Cardiac septum (tissue), 1 donor: ENCODE measurements at regions not wholly inside any gene's neighbourhood (a gene's known extent, or its start where the extent isn't known, plus 50 kb on each side); places are given as distances from the start of the nearest gene placed in this dataset.

Experiments
- DNase-seq: peaks from one replicate; pipeline ENCODE4 v3.0.0-alpha.2; 2020; ENCODE audit warnings: low spot score
- intact Hi-C: fragments of 100-400 bp; cut with DNase I; formaldehyde crosslinking; loops from one replicate; pipeline ENCODE4 v1.14.0; 2022
- donor health status: DM: no; HTN: no; CAD: no.

GRCh38 chr9:28342815-28343338 is 769.6 kb upstream of the C9orf72 start:
- intact Hi-C loops, result no loop called here
- DNase-seq, result no peak

- intact Hi-C loops, result no loop called here
- no peak for DNase-seq
Observed at GRCh38 chr9:28363151-28363562, 789.9 kb upstream of the C9orf72 start.

- DNase-seq, result no peak
- intact Hi-C loops, result no loop called here
Observed at GRCh38 chr9:28365020-28365640, 791.8 kb upstream of the C9orf72 start.

GRCh38 chr9:28365728-28366127 is 792.4 kb upstream of the C9orf72 start:
- intact Hi-C loops, result no loop called here
- DNase-seq, result no peak

GRCh38 chr9:28378231-28378630 is 805.0 kb upstream of the C9orf72 start:
- no peak for DNase-seq
- intact Hi-C loops, result no loop called here

- no peak for DNase-seq
- intact Hi-C loops, result no loop called here
Observed at GRCh38 chr9:28379082-28379481, 805.8 kb upstream of the C9orf72 start.

GRCh38 chr9:28389411-28389810 is 816.1 kb upstream of the C9orf72 start:
- DNase-seq, result no peak
- intact Hi-C loops, result no loop called here

- DNase-seq, result no peak
- intact Hi-C loops, result no loop called here
Observed at GRCh38 chr9:28394774-28395173, 821.5 kb upstream of the C9orf72 start.

GRCh38 chr9:28396058-28396457 is 822.8 kb upstream of the C9orf72 start:
- no peak for DNase-seq
- intact Hi-C loops, result no loop called here

- intact Hi-C loops, result no loop called here
- DNase-seq, result no peak
Observed at GRCh38 chr9:28407351-28407750, 834.1 kb upstream of the C9orf72 start.

- intact Hi-C loops, result no loop called here
- DNase-seq, result no peak
Observed at GRCh38 chr9:28409919-28410318, 836.6 kb upstream of the C9orf72 start.

- intact Hi-C loops, result no loop called here
- no peak for DNase-seq
Observed at GRCh38 chr9:28410411-28410810, 837.1 kb upstream of the C9orf72 start.

- no peak for DNase-seq
- intact Hi-C loops, result no loop called here
Observed at GRCh38 chr9:28413471-28413870, 840.2 kb upstream of the C9orf72 start.

GRCh38 chr9:28423255-28423654 is 850.0 kb upstream of the C9orf72 start:
- no peak for DNase-seq
- intact Hi-C loops, result no loop called here

GRCh38 chr9:28435456-28435855 is 862.2 kb upstream of the C9orf72 start:
- no peak for DNase-seq
- intact Hi-C loops, result no loop called here

GRCh38 chr9:28439688-28440087 is 866.4 kb upstream of the C9orf72 start:
- intact Hi-C loops, result no loop called here
- no peak for DNase-seq

- intact Hi-C loops, result no loop called here
- peak; percentile 59 for DNase-seq
Observed at GRCh38 chr9:28443461-28443860, 870.2 kb upstream of the C9orf72 start.

GRCh38 chr9:28444637-28445036 is 871.4 kb upstream of the C9orf72 start:
- intact Hi-C loops, result no loop called here
- DNase-seq, result no peak

- intact Hi-C loops, result no loop called here
- DNase-seq, result no peak
Observed at GRCh38 chr9:28445211-28445610, 871.9 kb upstream of the C9orf72 start.

- intact Hi-C loops, result no loop called here
- no peak for DNase-seq
Observed at GRCh38 chr9:28453918-28454317, 880.6 kb upstream of the C9orf72 start.

GRCh38 chr9:28456861-28457260 is 883.6 kb upstream of the C9orf72 start:
- DNase-seq, result no peak

More at GRCh38 chr9:28456861-28457260, 883.6 kb upstream of the C9orf72 start:
- intact Hi-C loops, result no loop called here
